Right hindlimb (tissue), 1 donor: ENCODE measurements at regions not wholly inside any gene's neighbourhood (a gene's known extent, or its start where the extent isn't known, plus 50 kb on each side); places are given as distances from the start of the nearest gene placed in this dataset.

Experiments used
- DNase-seq: peaks from one replicate; pipeline ENCODE4 v3.0.0-alpha.2; 2018

DNA sequence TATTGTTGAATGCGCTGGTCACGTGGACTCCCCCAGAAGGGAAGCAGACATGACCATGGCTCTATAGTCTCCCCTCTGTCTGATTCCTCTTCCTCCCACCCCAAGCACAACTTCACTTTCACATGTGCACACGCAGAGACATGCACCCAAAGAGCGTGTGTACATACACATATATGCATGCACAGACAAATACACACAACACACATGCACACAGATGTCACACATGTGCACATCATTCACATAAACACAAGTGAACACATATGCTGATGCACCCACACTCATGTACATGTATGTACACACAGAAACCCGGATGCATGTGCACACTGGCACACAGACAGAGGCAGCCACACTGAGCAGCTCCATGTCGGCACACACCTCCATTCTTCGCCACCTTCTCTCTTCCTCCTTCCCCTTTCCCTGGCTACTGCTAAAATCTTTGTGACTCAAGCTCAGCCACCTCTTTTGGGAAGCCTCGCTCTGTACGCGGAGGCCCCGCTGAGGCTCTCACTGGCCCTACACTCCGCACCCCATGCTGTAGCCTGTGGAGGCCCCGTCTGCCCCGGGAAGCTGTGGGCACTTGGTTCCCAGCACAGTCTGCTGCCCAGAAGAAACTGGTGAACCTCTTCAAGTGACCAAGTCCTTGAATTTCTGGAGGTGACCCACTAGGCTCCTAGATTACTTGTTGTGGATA lies 101.6 kb upstream of the TEX51 start:
- no peak for DNase-seq

DNA sequence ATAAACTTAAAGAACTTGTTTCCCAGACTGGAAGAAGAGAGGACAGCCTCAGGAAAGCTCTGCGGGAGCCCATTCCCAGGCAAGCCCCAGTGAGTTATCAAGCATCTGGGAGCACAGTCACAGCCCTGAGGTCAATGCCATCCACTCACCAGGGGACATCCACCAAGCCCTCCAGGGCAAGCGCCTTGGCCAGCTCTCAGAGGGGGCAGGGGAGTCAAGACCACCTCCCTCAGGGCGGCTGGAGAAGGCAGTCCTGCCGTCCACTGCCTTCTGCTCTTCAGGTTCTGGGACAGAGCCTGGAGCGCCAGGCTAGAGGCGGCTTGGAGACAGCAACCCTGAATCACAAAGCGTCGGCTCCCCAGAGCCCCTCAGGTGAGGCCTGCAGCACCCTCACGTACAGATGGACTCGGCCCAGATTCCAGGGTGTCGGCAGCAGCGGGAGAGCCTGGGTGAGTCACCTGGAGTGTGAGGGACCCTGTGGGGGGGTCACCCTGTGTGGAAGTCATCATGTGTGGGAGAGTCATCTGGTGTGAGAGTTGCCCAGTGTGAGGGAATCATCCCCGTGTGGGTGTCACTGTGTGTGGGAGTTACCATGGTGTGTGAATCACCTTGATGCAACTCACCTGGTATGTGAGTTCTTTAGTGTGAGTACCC lies 100.9 kb upstream of the TEX51 start:
- DNase-seq: no peak

DNA sequence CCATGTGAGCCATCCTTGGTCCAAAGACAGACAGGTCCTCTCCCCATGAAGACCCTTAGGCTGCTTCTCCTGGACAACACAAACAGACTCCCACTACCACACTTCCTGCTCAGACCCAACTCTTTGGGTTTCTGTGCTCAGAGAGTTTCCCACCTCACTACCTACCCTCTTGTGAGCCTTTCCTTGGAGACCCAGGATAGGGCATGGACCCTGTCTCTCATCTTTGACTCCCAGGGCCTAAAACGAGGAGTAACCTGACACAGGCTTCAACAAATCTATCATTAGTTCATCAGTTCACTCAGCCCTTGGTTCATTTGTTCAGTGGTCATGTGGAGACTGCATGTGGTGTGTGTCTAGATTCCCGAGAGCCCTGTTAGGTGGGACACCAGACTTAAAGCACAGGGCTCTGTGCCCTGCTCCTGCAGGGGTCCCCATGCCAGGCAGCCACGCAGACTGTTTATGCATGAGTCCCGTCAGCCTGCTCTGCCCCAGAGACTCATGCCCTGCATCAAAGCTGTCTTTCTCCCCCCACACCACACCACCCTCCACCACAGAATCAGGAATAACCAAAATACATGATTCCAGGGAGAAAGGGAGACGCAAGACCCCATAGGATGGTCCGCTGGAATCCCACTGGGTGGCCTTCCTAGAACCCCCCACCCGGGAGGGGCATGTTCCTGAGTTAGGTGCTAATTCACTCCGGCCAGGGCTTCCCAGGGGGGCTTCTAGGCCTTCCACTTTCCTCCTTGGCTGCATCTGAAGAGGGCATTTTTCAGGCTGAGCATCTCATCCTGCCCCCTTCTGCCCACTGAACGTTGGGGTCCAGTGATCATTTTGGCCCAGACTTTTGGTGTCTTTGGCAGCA lies 100.2 kb upstream of the TEX51 start:
- DNase-seq: no peak

DNA sequence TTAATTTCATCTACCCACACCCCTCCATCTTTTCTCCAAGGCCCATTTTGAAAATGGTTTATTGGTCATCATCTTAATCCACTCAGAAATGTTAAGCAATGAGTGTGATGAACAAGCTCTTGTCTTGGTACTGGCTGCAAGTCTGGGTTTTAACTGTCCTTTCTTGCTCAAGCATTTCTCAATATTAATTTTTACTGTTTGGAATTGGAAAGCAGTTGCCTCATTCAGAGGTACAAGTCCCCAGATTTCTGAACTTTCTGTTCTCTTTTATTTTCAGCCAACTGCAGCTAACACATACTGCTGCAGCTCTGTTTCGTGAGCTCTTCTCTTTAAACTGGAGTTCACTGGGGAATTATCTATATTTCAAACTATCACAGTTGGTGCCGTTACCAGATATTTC lies 99.4 kb upstream of the TEX51 start:
- DNase-seq: no peak

DNA sequence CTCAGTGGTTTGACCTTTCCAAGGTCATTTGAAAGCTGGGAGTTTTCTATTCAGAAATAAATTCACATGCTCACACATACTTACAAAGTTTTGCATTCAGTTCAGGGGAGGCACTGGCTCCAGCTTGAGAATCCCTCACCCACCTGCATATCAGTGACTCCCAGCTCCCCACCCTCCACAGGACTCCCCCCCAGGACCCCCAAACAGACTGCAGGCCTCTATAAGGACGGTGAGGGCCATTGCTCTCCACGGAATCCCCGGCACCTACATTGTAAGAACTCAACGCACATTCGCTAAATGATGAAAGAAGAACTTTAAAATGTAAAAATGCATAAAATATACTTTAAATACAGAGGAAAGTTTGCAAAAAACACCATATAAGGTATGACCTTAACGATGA lies 97.2 kb upstream of the TEX51 start:
- no peak for DNase-seq

DNA sequence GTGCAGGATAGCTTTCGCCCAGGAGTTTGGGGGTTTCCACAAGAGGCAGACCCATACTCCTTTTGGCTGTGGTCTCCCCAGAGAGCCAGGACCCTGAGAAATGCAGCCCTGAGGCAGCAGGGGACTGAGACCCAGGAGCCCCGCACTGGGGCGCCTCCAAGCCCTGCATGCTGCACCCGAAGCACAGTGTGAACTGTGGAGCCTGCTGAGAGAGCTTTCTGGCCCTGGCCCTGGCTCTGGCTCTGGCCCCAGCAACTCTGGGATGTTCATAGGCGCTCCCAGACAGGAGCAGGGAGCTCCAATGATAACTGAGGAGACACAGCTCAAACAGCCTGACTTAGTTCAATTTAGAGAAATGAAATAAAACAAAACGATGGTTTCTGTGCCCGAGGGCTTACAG lies 96.4 kb upstream of the TEX51 start:
- DNase-seq: no peak

DNA sequence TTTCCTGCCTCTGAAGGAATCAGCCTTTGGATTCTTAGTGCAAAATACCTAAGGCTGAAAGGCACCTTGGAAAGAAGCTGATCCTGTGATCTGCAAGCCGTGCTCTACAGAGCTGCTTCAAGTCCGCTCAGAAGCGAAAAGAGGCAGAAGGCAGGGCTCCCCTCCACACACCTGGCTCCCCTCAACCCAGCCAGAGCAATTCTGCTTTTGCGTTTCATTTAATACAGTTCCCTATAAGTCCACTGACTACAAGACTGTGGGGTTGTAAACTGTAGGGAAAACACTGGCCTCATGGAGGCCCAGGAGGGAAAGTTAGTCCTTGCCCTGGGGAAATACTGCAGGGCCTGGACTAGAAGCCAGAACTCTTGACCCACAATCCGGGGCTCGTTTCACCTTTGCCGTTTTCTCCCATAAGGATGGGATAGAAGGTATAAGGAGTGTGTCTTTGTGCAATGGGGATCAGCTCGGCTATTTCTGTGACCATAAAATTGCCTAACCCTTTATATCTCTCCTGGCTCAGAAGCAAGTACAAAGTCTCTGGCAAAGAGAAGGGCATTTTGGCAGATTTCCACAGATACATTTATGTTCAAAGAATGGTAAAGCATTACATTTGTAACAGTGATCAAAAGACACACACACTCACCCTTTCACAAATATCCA lies 95.8 kb upstream of the TEX51 start:
- DNase-seq: no peak

DNA sequence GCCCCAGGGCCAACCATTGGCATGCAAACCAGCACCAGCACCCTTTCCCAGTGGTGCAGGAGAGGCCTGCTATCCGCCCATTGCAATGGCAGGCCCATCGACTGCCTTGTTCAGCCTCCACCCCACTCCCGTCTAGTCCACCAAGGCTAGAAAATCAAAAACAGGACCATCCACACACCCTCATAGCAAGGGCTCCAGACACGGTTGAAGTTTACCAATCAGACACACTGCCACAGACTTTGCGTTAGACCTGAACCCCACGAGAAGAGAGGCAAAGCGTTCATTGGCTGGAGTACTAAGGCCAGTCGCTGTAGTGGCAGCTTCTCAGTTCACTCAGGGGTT lies 95.3 kb upstream of the TEX51 start:
- DNase-seq: no peak

DNA sequence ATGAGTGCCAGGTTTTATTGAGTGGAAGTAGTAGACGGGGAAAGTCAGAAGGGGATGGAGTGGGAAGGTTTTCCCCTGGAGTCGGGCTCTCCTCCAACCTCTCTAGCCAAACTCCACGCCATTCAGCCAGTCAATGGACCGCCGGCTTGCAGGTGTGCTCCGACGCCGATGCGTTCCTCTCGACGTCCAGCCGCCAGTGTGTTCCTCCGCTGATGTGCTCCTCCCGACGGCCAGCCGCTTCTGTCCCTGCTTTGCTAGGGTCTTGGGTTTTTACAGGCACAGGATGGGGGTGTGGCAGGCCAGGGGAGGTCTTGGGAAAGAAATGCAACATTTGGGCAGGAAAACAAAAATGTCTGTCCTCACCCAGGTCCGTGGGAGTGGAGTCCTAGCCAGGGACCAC lies 94.3 kb upstream of the TEX51 start:
- no peak for DNase-seq

DNA sequence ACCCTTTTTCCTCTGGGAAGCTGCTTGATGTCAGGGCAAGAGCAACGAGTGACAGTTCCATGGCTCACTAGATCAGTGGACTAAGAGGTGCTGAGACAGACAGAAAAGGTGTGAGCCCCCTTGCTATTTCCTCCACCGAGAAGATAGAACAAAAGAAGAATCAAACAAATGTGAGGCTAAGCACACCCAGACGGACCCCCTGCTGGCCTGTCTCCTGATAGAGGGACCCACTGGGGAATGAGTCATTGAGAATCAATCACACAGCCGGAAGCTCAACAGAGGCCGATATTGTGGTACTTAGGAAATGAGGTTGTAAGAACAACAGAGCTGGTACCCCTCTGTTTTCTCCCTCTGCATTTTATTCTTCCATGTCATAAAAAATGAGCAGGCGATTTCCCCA lies 89.8 kb upstream of the TEX51 start:
- DNase-seq: no peak

DNA sequence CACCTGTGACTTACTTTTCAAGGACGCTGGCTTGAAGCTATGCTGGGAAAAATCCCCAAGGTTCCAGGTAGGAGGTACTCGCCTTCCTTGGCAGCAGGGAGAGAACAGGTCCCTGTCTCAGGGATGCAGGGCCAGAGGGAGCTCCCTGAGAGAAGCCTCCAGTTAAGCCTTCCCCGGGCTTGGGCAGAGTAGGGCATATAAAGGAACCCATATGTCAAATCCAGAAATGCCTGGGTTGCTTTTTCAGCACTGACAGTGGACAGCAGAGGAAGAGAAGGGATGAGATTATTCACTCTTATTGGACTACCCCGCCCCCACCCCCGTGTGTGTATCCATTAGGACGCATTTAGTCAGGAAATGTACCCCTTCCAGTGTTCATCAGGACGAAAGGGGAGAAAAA lies 89.3 kb upstream of the TEX51 start:
- DNase-seq: no peak

DNA sequence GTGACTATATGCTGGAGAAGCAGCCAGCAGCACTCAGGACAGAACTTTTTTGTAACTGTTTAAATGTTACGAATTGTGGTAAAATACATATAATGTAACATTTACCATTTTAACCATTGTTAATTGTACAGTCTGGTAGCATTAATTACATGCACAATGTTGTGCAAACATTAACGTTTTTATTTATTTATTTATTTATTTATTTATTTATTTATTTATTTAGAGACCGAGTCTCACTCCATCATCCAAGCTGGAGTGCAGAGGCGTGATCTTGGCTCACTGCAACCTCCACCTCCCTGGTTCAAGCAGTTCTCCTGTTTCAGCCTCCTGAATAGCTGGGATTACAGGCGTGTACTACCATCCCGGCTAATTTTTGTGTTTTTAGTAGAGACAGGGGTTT lies 88.7 kb upstream of the TEX51 start:
- no peak for DNase-seq

DNA sequence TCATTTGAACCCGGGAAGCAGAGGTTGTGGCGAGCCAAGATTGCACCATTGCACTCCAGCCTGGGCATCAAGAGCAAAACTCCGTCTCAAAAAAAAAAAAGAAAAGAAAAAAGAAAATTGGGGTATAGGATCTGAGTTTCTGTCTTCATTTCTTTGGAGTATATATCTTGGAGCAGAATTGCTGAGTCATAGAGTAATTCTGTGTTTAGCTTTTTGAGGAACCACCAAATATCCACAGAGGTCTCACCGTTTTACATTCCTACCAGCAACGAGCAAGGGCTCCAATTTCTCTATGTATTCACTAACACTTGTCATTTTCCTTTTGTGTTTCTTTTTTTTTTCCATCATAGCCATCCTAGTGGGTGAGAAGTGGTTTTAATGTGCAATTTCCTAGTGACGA lies 87.6 kb upstream of the TEX51 start:
- no peak for DNase-seq

DNA sequence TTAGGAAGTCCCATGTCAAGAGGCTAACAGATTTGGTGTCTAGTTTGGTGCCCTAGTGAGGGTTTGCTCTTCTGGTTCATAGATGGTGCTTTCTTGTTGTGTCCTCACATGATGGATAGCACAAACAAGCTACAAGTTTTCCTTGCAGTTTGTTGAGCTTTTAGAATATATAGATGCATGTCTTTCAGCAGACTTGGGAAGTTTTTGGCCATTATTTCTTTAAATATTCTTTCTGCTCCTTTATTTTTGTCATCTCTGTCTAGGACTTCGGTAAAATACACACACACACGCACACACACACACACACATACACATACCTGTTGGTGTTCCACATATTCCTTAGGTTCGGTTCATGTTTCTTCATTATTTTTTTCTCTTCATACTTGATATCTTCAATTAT lies 81.5 kb upstream of the TEX51 start:
- no peak for DNase-seq

DNA sequence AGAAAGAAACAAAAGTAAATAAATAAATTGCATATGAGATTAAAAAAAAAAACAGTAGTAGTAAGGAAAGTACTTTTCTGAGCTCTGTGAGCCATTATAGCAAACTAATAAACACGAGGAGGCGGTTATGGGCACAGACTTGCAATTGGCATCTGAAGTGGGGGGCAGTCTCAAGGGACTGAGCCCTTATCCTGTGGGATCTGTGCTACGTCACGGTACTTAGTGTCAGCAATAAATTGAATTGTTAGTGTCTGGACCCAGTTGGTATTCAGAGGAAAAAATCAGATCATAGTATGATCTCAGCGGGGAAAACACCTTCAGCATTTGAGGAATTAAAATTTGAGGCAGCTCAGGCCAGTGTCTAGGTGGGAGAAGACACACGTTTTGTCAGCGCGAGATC lies 76.6 kb upstream of the TEX51 start:
- DNase-seq: no peak

DNA sequence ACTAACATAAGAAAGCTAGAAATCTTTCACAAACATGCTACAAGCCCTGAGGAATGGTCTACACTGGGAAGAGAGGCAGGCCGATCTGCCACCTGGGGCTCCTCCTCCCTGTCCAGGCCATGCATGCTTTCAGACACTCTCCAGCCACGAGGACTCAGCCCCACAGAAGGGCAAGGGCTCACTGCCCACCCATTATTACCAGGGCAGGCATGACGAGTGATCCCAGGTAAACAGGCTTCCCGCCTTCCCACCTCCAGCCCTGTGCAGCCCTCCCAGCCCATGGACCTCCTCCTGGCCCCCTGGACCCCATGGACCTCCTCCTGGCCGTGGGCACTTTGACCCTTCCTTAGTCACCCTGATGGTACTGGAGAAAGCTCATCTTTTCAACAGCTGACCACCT lies 75.8 kb upstream of the TEX51 start:
- DNase-seq: no peak

DNA sequence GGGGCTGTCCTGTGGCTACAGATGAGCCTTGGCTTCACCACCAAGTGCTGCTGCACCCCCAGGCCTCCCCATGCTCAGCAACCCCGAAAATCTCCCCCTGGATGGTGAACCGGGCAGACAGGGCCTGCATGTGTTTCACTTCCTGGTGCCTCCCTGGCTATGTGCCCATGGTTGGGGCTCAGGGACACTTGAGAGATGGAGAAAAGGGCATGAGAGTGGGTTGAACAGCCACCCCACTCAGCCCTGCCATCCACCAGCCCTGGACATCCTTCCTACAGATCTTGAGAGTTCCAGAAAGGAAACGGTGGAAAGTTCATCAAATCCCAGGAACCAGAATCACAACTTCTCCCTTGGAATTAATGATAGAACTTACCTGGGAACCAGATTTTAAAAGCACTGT lies 74.7 kb upstream of the TEX51 start:
- DNase-seq: no peak

DNA sequence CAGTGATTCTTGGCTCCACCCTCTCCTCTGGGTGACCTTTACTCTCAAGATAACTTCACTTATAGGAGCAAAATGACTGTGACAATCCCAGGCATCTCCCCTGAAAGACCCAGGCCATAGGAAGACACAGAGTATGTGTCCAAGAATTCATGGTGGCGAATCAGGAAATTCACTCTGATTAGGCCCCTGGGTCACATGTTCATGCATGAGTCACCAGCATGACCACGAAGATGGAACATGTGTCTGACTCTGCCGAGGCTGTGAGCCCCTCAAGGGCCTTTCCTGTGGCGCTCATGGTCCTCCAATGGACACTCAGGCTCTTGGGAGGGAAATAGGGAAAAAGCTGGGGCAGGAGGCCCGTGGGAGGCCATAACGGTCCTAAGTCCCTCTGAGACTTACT lies 74.0 kb upstream of the TEX51 start:
- DNase-seq: no peak

DNA sequence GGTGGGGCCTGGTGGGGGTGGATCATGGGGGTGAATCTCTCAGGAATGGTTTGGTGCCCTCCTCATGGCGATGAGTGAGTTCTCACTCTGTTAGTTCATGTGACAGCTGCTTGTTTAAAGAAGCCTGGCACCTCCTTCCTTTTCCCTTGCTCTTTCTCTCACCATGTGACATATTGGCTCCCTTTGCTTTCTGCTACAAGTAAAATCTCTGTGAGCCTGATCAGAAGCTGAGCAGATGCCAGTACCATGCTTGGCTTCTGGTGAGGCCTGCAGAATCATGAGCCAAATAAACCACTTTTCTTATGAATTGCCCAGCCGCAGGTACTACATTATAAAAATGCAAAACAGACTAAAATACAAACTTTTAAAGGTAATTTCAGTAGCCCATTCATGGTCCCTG lies 73.4 kb upstream of the TEX51 start:
- no peak for DNase-seq

DNA sequence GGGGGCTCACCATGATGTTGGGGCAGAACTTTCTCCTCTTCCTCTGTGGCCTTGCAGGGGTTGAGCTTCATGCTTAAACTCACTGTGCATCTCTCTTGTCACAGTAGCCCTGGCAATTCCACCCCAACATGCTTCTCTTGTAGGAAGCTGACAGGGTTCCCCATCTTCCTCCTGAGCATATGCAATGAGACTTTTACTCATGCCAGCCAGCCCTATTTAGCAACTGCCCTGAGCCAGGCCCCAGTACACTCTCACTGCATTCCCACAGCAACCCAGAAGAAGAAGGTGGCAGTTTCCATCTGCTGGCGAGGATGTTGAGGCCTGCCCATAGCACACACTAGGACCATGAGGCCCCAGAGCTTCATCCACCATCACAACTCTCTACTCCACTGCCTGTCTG lies 72.2 kb upstream of the TEX51 start:
- DNase-seq: no peak

DNA sequence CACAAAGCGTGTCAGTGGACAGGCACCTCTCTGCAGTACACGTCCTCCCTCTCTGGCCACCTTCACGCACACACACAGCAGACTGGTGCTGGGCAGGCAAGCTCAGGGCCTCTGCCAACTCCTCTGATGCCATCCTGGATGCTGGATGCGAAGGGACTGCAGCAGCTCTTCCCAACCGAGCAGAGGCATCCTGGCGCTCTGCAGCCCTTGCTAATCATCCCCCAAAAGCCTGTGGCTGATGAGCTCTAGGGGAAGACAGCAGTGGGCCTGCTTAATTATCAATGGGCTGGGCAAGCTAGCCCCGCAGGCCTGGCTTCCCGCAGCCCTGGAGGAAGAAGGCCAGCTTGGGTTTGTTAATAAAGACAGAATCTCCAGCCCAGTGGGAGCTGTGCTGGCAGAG lies 71.3 kb upstream of the TEX51 start:
- DNase-seq: no peak

DNA sequence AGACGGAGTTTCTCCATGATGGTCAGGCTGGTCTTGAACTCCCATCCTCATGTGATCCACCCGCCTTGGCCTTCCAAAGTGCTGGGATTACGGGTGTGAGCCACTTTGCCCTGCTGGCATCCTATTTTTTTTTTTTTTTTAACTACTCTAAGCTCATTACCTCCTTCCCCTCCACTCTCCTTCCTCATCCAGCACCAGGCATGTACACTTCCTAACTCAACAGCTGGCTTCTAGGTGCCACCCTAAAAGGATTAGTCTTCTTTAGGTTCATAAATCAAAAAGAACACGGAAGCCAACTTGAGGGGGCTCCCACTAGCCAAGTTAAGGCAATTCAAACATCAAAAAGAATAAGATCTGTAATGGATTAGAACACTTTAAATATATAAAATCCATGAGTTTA lies 70.6 kb upstream of the TEX51 start:
- DNase-seq: no peak

DNA sequence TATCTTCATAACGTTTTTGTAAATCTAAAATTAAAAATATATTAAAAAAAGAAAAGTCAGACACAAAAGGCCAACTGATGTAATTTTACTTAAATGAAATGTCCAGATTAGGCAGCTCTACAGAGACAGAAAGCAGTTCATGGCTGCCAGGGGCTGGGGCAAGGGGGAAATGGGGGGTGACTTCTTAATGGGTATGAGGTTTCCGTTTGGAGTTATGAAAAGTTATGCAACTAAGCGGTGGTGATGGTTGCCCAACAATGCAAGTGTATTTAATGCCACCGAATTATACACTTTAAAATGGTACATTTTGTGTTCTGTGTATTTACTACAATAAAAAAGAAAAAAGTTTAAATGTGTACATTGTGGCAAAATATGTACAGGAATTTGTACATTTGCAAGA lies 70.2 kb upstream of the TEX51 start:
- DNase-seq: no peak
